ENCODE measurements at regions not wholly inside any gene's neighbourhood (a gene's known extent, or its start where the extent isn't known, plus 50 kb on each side); places are given as distances from the start of the nearest gene placed in this dataset.

DNA sequence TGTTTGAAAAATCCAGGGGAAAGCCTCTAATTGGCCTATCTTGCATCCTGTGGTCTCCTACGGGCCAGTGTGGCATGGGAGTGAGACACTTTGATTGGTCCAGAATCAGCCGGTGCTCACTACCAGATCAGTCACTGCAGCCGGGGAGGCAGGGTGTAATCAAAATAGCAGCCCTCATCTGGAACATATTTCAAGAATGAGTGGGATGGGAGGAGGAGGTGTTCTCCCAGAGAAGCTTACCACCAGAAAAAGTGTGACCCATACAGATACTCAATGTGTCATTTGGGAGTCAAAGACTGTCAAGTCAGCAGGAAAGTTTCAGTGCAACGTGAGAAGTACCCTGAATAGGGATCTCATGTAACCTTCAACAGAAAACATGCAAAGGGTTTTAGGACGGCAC, 393.9 kb upstream of the SLC14A2 start (continued):
- TF ChIP-seq RFX5 (IDR thresholded peaks at IDR 0.05; ENCODE audit: low read depth, low read length) (no peak), BCL3 (IDR thresholded peaks at IDR 0.05; ENCODE audit: borderline replicate concordance, insufficient read depth, low read depth, low read length, poor library complexity, severe bottlenecking) (no peak), YBX1 (IDR thresholded peaks at IDR 0.05) (no peak)
- TF ChIP-seq, protein P1, sequence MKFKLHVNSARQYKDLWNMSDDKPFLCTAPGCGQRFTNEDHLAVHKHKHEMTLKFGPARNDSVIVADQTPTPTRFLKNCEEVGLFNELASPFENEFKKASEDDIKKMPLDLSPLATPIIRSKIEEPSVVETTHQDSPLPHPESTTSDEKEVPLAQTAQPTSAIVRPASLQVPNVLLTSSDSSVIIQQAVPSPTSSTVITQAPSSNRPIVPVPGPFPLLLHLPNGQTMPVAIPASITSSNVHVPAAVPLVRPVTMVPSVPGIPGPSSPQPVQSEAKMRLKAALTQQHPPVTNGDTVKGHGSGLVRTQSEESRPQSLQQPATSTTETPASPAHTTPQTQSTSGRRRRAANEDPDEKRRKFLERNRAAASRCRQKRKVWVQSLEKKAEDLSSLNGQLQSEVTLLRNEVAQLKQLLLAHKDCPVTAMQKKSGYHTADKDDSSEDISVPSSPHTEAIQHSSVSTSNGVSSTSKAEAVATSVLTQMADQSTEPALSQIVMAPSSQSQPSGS (IDR thresholded peaks at IDR 0.05; ENCODE audit: low read length), result no peak

DNA sequence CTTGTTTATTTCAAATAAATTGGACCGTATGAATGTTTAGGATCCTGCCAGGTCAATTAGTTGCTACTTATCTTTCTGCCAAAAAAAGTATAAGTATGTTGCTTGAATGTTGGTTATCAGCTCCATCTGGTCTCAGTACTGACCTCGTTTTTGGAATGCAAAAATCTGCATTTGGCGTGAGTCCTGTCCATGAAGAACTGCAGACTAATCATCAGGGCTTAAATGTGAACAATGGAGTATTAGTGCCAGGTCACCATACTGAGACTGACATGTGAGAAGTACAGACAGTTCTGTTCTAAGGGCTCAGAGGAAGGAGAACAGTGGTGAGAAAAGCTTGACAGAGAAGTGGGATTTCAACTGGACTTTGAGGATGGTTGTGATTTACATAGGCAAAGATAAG, 393.1 kb upstream of the SLC14A2 start:
- no peak for TF ChIP-seq TCF7 (IDR thresholded peaks at IDR 0.05; ENCODE audit: borderline replicate concordance)
- no peak for TF ChIP-seq FOXK2 (IDR thresholded peaks at IDR 0.05)
- TF ChIP-seq, protein P2, sequence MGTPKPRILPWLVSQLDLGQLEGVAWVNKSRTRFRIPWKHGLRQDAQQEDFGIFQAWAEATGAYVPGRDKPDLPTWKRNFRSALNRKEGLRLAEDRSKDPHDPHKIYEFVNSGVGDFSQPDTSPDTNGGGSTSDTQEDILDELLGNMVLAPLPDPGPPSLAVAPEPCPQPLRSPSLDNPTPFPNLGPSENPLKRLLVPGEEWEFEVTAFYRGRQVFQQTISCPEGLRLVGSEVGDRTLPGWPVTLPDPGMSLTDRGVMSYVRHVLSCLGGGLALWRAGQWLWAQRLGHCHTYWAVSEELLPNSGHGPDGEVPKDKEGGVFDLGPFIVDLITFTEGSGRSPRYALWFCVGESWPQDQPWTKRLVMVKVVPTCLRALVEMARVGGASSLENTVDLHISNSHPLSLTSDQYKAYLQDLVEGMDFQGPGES (IDR thresholded peaks at IDR 0.05), result no peak
- no peak for TF ChIP-seq TAF1 (IDR thresholded peaks at IDR 0.05; ENCODE audit: borderline replicate concordance, low read depth, low read length)
- no peak for TF ChIP-seq NBN (IDR thresholded peaks at IDR 0.05)
- TF ChIP-seq EZH2 (IDR thresholded peaks at IDR 0.05; ENCODE audit: borderline replicate concordance, control insufficient read depth, low read depth, low read length), result no peak
- TF ChIP-seq CREM (IDR thresholded peaks at IDR 0.05; ENCODE audit: low read depth), result no peak
- no peak for TF ChIP-seq RELB (IDR thresholded peaks at IDR 0.05; ENCODE audit: low read depth)
- no peak for TF ChIP-seq TBL1XR1 (IDR thresholded peaks at IDR 0.05; ENCODE audit: low read depth, low read length)
- no peak for TF ChIP-seq HDAC6 (IDR thresholded peaks at IDR 0.05; ENCODE audit: unreplicated experiment)
- no peak for TF ChIP-seq RB1 (IDR thresholded peaks at IDR 0.05; ENCODE audit: borderline replicate concordance)
- TF ChIP-seq ZBED1 (IDR thresholded peaks at IDR 0.05; ENCODE audit: borderline replicate concordance), result no peak
- no peak for TF ChIP-seq SMAD1 (IDR thresholded peaks at IDR 0.05; ENCODE audit: low read depth, partially characterized antibody)
- TF ChIP-seq PML (IDR thresholded peaks at IDR 0.05; ENCODE audit: low read length), result no peak
- Histone ChIP-seq H3K79me2 (ENCODE audit: control insufficient read depth, insufficient read depth, low read length) (no peaks in the 10 kb centered on the region), H3K4me1 (ENCODE audit: control insufficient read depth, insufficient read depth, low read length) (no peaks in the 10 kb centered on the region), H2AFZ (ENCODE audit: control insufficient read depth, low read depth, low read length) (no peak overlapping the region), H3K27me3 (replicated peaks in 1 of 2; ENCODE audit: control insufficient read depth in 2 of 2, insufficient read depth in 2 of 2, low read length in 1 of 2) (peaks cover 0 to 4% of the 10 kb centered on the region in 2 experiments; a peak in 3 of 4 replicates), H4K20me1 (ENCODE audit: control insufficient read depth, insufficient read depth) (no peaks in the 10 kb centered on the region), H3K9me3 (replicated peaks; ENCODE audit: control insufficient read depth, insufficient read depth, low read length) (no peaks in the 10 kb centered on the region; the same call in 2 of the 3 replicates), H3K36me3 (ENCODE audit: control insufficient read depth in 2 of 2, insufficient read depth in 2 of 2, low read length in 1 of 2) (no peaks in the 10 kb centered on the region), H3K9ac (ENCODE audit: control insufficient read depth, insufficient read depth, low read length) (no peak overlapping the region), H3K27ac (ENCODE audit: control insufficient read depth, insufficient read depth) (no peak overlapping the region), H3K4me2 (ENCODE audit: control insufficient read depth, insufficient read depth) (no peak overlapping the region), H3K4me3 (no peak overlapping the region)
- no peak for ATAC-seq
- ChIA-PET CTCF (interaction anchor here (0.5 to 2.2 kb wide), 2 partner anchors 9 to 28 kb away, joined by 3 to 8 read pairs; no protein-coding TSS in a partner anchor), RAD21 (ENCODE audit: unreplicated experiment) (no interaction called here), SMC1A (ENCODE audit: uncharacterized antibody, unreplicated experiment) (interaction anchor here (1.7 kb wide), 1 partner anchor 10 kb away, joined by 6 read pairs; no protein-coding TSS in a partner anchor), POLR2A (interaction anchor here (0.6 kb wide), 2 partner anchors 84 to 233 kb away, joined by 3 to 4 read pairs; no protein-coding TSS in a partner anchor)
- DNase-seq (ENCODE audit: low read depth, low spot score), result no peak
- 23% methylated on average over 3 of the region's 3 CpGs for WGBS (ENCODE audit: insufficient coverage, insufficient replicate concordance, low lambda C conversion rate, missing lambda C conversion rate)
- intact Hi-C loops (cut with micrococcal nuclease; ENCODE audit: unreplicated experiment) (no loop called here), in situ Hi-C loops (cut with MboI) (loop anchor here (25.0 kb wide), 1 partner anchor 210 kb away; no protein-coding TSS in a partner anchor)
- FAIRE-seq, result no peak
- no TSS peak for BruUV-seq (replicated peaks)

All from GM12878 (cell line).